Esophagus mucosa (tissue), 1 donor: ENCODE measurements at regions not wholly inside any gene's neighbourhood (a gene's known extent, or its start where the extent isn't known, plus 50 kb on each side); places are given as distances from the start of the nearest gene placed in this dataset.
A peak's percentile ranks its signal among the peaks of the same experiment; 100 is the strongest.

ENCODE experiments used
- ATAC-seq: fragments of 200-7000 bp; cut with Tn5 transposase; one replicate; pipeline ENCODE4 v1.9.1; 2020
- donor health status: DM: yes; HTN: yes; CAD: no.

DNA sequence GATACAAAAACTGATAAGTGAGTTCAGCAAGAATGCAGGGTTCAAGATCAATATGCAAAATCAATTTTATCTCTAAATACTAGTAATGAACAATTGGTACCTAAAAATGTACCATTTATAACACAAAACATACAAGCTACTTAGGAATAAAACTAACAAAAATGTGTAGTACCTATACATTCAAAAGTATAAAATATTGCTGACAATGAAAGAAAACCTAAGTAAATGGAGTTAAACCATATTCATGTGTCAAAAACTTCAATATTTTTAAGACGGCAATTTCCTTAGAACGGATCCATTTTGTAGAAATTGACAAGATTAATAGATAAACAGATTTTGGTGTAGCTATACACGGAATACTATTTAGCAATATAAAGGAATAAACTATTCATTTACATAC lies 343.1 kb upstream of the CCDC54 start:
- ATAC-seq = no peak

DNA sequence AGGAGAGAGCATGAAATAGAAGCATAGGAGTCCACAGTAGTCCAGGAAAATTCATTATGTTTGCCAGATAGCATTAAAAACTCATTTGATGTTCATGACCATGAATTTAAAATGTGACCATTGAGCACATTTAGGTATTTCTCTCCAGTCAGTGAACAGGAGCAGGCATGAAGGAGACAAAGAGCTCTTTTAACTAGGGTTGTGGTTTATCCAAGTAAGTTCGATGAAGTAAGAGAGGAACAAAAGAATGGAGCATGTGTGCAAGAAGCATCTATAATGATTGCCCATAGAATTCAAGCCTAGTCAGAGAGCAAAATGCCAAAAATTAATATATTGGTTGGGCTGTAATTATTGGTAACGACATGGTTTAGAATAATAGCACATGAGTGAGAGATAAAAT lies 342.1 kb upstream of the CCDC54 start:
- ATAC-seq = no peak

DNA sequence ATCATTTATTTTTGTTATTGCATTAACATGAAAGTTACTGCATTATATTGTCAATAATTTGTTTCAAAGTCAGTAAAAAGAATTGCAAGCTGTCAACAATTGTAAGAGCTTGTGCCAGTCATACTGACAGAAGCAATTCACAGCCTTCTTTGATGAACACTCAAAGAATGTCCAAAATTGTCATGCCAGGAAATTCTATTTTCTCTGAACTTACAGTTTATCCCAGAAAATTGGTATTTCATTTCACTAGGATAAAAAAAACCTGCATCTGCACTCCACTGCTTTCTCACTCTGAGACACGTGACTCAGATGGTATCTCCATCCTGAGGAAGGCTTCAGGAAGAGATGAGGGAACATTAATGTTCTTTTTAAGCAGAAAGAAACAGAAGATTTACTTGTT lies 332.6 kb upstream of the CCDC54 start:
- ATAC-seq = no peak

DNA sequence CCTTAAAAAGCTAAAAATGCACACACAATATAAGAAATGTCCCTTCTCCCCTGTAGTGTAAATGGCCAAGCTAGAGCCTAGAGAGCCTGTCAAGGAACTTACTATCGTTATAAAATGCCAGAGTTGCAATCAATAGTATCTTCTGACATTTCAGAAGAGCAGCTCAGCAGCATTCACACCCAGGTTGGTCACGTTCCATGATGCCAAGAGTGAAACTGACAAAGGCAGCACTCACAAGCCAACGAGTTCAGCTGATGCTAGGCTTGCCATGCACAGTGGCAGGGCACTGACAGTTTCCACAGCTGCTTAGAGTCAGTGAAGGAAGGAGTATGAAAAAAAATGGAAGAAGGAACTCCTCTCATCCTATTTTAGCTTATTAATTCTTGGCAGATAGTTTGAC lies 331.4 kb upstream of the CCDC54 start:
- no peak for ATAC-seq

DNA sequence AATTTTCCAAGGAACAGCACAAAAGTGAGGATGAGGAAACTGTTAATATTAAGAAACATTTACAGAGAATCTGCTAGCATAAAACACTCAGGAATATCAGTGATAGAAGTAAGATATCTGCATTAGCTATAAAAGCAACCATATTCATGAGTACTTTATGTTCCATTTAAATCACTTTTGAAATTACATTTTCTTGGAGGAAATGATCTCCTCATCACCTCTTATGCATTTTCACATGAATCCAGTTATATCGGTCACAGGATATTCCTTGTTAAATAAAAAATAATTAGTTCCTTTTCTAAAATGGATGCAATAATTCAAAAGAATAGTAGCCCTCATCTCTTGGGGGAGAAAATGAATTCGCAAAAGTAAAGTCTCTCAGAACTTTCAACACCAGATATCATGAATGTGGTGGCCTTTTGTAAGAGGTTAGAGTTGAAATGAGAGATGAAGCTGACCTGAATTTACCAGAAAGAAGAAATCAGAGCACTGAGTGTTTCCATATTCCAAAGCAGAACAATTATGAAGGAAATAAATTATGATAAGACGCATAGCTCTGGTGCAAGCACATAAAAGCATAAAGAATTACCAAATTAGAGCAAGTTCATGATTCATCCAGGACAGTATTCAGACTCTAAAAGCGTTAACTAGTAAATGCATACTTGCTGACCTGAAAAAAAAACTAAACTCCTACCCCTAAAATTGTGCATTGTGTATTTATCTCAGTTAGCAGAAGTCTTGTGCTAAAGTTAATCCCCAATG lies 321.9 kb upstream of the CCDC54 start:
- no peak for ATAC-seq

DNA sequence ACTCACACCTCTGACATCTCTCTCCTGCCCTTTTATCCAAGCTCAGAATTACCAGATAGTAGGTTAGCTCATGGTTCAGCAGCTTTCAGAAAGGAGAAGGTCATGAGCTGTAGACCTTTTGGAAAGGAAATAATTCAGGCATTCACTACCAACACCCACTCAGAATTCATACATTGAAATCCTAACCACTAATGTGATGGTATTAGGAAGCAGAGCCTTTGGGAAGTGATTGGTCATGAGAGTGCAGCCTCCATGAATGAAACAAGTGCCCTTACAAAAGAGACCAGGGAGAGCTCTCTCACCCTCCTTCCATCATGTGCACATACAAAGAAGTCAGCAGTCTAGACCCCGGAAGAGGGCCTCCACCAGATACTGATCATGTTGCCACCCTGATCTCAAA lies 315.8 kb upstream of the CCDC54 start:
- no peak for ATAC-seq

DNA sequence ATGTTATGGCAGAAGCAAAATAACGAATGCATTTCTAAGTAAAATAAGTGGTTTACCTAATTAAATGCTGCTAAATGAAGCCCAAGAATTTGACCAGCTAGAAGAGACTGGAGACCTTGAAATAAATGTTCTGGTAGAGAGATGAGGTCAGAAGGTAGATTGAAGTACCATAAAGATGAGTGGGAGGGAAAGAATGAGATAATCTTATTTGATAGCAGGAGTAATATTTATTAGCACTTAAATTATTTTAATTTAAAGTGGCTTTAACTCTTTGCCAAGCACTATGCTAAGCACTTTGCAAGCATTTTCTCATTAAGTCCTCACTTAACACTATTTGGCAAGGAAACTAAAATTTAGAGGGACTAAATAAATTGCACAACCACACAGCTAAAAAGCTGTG lies 314.9 kb upstream of the CCDC54 start:
- ATAC-seq = no peak

DNA sequence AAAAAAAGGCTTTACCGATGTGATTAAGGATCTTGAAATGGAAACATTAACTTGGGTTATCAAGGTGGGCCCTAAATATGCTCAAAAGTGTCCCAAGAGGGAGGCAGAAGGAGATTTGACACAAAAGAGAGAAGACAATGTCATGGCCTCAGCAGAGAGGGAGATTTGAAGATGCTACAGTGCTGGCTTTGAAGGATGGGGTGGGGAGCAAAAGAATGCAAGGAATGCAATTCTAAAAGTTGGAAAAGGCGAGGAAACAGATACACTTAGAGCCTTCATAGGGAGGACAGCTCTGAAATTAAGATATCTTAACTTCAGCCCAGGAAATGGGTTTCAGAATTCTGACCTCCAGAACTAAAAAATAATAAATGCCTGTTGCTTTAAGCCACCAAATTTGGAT lies 314.5 kb upstream of the CCDC54 start:
- ATAC-seq = no peak

DNA sequence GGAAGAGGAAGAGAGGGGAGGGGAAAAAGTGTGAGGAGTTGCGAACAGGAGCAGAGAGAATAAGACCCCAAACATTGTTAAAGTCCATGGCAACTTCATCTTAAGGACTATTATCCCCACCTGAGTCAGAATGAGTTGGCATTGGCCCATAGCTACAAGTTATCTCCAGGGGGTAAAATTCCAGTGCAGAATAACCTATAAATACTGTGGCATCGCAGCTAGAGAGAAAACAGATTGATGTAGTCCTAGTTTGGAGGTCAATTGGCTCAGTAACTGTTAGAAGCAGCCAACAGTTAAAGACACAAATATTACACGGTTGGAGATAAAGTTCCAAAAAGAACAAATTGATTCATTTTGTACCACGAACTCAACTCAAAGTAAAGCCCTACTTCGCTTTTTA lies 313.9 kb upstream of the CCDC54 start:
- no peak for ATAC-seq

DNA sequence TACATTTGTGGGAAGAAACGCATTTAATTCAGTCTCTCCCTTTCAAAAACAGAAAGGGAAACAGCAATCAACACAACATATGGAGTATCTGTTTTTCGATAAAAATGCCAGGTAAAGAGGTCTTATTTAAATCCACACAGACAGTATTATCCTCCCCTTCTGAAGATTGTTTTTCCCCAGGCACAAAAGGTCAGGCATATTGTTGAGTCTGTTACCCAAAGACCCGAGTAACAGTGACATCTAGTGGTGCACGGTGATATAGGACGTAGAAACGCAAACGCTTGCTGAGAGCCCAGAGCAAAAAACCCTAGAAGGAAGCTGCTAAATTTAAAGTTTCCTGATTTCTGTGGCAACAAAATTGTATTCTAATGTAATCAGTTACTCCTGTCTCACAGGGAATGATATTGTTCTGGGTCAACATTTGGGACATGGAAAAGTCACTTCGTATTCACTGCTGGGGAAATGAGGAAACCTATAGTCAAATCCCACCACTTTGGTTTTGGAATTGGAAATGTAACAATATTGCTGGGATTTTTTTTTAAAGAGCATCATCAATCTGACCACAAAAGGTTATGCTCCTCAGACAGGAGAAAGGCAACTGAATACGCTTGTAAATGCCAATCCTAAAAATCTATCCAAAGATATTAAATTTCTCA lies 312.7 kb upstream of the CCDC54 start:
- peak; percentile 80 for ATAC-seq

DNA sequence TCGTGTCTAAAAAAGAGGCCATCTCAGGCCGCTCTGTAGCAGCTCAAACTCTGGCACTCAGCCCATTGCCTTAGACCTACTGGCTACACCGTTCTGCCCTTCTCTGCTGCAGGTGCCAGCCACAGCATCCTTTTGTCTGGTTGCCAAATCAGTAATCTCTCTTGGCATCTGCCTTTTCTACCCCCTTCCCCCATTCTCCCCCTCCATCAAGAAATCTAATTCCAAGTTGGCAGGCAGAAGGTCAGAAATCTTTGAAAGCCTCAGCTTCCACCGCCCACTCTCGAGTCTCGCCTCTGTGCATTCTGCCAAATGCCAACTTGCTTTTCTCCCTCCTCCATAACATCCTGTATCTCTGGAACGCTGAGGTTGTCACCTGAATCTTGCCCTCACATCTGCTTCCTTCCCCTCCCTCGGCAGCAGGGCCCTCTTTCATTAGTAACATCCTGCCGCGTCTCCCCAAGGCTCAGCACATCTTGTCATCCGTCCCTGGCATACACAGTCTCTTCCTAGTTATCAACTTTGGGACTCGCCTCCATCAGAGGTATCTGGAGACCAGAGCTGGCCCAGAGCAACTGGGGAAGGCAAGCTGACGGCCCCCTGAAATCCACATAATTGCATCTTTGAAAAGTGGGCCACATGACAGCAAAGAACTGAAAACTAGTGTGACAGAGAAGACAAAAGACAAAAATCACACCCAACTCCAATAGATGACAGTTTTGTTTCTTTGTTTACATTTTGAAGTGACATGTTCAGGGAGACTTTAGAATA lies 312.0 kb upstream of the CCDC54 start:
- ATAC-seq = no peak

DNA sequence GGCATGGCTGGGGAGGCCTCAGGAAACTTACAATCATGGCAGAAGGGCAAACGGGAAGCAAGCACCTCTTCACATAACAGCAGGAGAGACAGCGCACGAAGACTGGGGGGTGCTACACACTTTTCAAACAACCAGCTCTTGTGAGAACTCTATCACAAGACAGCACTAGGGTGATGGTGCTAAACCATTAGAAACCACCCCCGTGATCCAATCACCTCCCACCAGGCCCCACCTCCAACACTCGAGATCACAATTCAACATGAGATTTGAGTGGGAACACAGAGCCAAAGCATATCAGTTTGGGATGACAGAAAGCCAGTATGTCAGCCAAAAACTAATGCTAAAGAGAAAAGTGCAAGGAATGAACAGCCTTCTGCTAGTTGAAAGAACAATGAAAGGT lies 309.8 kb upstream of the CCDC54 start:
- ATAC-seq = no peak

DNA sequence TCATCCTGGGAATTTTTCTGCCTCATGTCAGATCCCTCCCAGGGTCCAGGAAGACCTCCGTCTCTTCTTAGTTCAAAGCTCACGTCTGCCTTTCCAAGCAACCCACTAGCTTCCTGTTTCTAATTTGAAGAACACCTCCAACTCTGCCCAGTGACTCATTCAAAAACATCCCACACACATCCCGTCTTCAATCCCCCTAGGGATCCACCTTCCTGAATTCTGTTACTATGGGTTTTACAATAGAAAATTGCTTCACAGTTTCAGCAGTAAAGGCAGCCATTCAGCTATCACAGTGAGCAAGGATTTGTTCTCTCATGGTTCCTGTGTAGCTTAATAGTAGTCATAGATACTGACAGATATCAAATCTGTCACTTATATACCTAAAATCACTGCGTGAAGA lies 308.3 kb upstream of the CCDC54 start:
- no peak for ATAC-seq

DNA sequence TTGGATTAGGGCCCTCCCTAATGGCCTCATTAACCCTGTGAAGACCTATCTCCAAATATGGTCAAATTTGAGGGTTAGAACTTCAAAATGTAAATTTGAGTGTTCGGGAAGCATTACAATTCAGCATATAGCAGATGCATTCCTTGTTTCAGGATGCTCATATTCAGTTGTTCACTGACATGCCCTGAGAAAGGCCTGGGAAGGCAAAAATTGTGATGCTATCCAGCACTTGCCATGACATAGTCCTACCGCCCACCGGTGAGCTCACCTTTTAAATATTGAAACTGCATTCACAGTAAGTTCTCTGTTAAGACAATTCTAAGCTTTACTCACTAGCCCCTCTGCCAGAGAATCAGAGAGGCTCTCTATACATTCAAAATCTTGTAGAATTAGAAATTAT lies 300.3 kb upstream of the CCDC54 start:
- ATAC-seq = no peak

DNA sequence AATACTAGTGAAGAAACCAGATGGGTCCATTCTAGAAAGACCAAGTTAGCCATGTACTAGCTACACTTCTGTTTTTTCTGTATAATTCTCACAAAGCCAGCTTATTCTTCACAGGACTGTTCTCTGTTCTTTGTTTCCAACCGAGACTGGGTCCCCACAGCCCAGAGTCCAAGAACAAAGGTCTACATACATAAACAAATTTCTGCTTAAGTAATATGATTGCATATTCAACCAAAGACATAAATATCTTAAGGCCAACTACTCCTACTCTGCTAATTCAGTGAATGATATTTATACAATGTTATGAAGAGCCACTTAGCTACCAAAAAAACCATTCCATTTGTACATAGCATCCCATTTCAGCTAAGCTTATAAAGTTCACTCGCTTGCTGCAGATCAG lies 299.8 kb upstream of the CCDC54 start:
- ATAC-seq = no peak

DNA sequence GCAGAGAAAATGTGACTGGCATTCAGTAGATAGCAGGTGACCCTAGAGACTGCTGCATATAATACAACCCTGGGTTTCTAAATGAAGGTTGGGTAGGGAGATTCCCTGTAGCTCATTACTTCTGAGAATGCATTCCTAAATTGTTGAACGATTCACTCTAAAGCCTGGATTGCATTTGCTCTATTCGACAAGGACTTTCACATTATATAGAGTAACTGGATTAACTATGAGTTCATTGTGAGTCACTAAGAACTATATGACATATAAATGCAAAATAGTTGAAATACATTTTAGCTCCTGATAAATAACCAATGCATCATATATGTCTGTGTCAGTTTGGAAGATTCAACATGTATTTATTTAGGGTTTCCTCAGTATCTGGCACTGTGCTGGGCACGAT lies 294.7 kb upstream of the CCDC54 start:
- peak; percentile 62 for ATAC-seq

DNA sequence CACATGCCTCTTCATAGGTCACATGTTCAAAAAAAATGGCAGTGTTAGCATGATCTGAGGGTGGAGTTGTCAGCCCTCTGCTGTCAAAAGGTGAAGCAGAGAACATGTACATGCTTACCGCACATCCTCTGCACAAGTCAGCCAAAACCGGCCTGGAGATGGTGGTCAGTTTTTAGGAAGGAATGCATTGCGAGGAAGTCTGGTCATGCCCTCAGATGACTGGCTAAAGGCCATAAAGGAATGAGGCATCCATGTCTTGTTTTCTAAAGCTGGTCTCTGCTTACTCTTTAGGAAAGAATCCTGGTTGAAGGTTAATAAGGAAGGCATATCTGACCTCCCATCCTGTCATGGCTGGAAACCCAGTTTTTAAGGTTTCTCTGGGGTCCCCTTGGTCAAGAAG lies 292.0 kb upstream of the CCDC54 start:
- ATAC-seq = no peak

DNA sequence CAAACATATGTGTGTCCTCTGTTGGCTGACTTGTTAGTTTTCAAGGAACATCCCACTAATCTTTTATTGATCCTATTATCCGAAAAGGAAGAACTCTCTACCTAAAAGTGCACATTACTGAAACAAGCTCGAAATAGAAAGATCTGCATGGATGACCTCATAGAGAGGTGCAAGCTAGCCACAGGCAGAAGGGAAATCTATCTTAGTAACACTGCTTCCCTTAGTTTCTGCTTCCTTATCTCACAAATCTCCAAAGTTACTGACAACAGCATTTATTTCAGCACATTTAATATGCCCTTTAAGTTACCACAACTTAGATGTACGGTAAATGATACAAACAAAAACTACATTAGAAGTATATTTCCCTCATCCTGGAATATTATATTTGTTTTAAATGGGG lies 285.1 kb upstream of the CCDC54 start:
- no peak for ATAC-seq

DNA sequence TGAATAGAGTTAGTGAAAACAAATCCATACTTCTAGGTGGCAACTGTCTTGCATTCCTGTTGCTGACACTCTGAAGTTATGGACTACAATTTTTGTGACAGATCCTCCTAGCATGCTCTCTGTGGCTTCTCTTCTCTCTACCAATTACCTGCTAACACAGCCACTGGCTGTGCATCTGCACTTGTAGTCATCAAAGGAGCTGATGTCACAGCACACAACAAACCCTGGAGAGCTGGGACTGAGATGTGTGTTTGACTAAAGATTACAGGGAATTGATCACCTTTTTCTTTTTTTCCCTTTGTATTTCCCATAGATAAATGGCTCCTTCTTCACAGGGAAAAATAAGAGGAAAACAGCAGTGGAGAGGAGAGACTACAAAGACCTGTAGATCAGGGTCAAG lies 278.4 kb upstream of the CCDC54 start:
- no peak for ATAC-seq

DNA sequence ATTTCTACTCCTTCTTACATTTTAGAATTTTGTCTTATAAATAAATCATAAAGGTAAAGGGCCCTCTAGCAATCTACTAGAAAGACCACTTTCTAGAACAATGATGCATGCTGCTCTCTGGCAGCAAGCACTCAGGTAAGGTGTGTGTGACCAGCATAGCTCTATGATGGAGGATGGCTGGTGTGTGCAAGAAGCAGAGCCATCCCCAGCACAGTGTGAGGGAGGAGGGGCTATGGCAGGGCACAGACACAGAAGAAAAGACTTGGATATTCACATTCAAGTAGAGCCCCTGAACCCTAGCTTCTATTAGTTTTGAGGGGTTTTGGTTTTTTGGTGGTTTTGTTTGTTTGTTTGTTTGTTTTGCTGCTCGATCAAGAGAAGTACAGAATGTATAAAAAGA lies 277.1 kb upstream of the CCDC54 start:
- no peak for ATAC-seq

DNA sequence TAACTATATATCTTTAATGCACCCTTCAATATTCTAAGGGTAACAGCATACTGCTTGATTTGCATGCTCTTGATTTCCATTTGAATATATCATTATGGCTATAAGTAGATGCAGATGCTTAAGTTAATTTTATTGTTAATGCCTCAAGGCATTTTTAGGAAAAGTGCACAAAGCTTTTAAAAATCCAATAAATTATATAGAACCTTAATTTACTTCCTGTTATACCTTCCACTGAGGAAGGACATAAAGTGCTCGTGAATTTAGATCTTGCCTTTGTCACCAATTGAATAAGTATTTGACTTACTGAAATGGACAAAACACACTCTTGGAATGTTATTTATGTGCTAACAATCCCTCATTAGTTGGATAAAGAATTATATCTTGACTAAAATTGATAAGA lies 276.7 kb upstream of the CCDC54 start:
- no peak for ATAC-seq

DNA sequence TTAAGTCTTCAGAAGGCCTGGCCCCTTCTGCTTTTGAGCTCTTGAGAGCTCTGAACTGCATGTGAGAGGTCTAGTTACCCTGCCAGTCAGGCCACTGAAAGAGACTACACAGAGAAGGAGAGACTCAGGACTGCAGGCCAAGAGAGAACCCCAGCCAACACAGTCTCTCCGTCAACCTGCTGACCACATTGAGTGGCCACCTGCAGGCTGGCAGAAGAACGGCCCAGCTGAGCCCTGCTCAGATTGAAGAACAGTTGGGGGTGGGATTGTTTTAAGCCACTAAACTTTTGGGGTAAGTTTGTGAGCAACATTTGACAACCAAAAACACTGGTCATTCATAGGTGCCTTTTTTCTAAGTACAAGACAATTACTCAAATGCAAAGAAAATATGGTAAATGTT lies 273.5 kb upstream of the CCDC54 start:
- ATAC-seq = no peak

DNA sequence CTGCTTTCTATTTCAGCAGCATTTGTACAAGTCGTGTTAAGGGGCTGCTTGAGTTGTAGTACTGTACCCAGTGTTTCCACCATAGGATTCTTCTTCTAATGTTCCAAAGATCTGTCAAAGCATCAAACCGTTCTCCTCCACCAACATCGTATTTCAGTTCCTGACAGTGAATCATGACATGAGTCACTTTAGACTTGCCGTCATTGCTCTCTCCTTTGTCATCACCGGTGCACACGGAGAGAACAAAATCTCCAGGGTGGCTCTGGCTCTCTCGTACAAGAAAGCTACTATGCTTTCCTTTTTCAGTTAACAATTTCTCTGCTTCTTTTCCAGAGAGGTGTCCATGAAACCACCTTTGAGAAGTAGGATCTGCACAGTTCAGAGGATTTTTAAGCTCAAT lies 270.9 kb upstream of the CCDC54 start:
- ATAC-seq = peak; percentile 39

DNA sequence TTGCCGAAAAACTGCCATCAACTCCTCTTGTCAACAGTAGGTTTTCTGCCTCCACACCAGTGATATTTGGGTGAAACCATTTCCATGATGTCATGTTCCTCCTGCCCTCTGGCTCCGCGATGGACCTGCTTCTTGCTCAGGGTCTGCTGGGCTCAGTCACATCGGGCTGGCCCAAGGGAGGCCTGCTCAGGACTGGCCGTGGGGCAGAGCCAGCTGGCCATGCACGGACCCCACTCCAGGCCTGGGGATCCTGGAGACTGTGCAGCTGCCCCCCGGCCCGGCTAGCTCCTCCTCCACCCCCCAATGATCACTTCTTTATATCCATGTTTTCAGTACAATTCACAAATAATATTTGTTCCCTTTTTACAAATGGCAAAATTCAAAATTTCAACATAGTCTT lies 270.3 kb upstream of the CCDC54 start:
- ATAC-seq = no peak
